Activated effector memory CD4-positive, alpha-beta T cell treated with anti-CD3 and anti-CD28 coated beads, Interleukin-2, amount 50 U/mL, for 16 hours (primary cell): ENCODE measurements at regions not wholly inside any gene's neighbourhood (a gene's known extent, or its start where the extent isn't known, plus 50 kb on each side); places are given as distances from the start of the nearest gene placed in this dataset.

Source experiments
- DNase-seq: peaks from one replicate; pipeline ENCODE4 v3.0.0-alpha.2; 2020

DNA sequence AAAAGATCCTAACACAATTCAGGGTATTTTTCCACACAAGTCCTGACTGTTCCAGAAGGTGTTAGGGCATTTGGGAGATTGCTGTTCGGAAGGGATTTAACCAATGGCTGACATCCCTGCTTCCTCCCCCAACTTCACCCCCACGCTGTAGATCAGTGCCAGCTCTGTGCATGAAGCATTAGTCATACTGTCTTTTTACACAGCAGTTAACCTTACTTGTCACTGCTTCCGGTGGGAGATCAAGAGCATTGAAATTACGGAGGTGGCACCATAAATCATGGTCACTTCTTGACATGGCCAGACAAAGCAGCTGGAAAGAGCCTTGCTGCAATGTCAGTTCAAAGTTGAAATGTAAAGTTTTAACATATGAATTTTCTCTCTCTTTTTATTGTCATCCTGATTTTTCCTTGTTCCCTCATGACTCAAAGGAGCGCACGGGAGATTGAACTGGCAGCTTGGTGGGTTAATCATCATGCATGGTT, 70.2 kb downstream of the HRH4 start:
- no peak for DNase-seq

DNA sequence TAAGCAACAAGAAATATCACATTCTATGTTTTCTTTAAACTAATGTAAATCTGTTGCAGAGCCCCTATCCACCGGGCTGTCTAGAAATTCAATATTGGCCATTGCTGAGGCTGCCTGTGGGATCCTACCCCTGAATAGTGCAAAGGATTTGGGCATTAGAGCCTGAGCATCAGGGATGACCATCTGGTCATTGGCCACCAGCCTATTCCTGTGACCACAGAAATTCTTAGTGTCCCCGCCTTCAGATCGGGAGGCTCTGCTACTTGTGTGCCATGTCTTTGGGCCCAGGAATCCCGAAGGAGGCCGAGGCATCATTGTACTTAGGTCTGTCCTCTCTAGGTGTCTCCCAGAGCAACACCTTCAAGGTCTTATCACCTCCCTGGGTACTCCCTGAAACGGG, 73.8 kb downstream of the HRH4 start:
- no peak for DNase-seq

DNA sequence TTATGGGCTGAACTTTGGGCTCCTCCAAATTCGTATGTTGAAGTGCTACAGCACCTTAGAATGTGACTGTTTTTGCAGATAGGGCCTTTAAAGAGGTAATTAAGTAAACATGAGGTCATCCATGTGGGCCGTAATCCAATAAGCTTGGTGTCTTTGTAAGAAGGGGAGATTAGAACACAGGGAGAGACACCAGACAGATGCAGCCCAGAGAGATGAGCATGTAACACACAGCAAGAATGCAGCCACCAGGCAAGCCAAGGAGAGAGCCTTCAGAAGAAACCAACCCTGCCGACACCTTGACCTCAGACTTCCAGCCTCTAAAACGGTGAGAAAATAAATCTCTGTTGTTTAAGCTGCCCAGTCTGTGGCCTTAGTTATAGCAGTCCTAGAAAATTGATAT, 74.3 kb downstream of the HRH4 start:
- no peak for DNase-seq

DNA sequence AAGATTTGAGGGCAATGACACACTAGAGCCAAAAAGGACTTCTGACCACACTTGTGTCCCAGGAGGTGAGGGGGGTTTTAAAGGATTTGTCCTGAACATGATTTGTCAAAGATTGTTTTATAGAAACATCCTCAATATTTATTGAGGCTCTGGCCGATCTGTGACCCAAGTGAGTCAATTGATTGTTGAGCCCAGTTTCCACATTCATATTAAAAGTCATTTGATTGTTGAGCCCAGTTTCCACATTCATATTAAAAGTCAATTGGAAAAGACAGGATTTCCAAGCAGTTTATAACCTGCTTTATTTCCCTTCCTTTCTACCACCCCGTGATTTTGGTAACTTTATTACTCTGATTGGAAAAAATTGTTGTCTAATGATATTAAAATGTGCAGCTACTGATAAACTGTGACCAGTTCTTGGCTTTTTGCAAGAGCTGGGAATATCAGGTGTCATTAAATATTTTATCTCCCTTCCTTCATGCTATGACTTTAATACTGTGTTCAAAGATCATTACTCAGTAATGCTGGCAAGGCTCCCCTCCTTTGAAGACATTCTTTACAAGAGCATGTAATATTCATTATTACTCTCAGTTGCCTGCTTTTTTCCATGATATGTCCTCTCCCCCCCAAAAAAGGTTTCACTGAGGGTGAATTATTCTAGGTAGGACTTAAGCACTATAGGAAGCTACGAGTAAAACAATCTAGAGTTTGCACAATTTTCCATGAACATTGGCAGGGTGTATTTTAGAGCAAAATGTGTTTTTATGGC, 75.3 kb downstream of the HRH4 start:
- DNase-seq = no peak

DNA sequence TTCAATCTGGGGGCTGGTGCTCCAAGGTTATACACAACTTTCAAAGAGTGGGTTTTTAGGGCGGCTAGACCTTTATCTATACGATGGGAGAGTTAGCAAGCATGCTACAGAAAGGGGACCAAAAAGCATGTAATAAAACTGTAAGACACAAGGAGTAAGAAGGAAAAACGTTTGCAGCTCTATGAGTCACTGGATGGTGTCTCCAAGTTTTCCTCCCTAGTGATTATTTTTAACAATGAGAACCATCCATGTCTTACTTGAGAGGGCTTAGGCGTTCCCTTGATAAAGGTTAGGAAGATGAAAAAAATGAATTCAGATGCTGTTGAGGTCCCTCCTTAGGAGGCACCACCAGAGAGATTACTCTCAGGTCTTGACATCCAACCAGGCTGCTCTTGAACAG, 75.9 kb downstream of the HRH4 start:
- DNase-seq = no peak

DNA sequence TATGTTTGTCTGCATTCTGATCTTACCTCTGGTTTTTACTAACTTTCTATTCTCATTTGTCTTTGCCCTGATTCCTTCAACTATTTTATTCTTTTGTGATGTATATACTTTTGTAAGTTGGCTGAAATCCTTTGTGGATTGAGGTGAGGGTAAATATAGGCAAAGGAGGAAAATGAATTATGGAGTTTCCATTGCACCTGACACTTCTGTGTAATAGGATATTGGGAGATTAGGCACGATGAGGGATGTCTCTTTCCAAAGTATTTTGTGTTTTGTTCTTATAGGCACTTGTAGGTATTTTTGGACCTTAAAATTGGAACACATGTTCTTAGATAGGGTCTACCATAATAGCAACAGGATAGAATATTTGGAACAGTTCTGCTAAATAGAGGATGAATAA, 76.4 kb downstream of the HRH4 start:
- DNase-seq = no peak

DNA sequence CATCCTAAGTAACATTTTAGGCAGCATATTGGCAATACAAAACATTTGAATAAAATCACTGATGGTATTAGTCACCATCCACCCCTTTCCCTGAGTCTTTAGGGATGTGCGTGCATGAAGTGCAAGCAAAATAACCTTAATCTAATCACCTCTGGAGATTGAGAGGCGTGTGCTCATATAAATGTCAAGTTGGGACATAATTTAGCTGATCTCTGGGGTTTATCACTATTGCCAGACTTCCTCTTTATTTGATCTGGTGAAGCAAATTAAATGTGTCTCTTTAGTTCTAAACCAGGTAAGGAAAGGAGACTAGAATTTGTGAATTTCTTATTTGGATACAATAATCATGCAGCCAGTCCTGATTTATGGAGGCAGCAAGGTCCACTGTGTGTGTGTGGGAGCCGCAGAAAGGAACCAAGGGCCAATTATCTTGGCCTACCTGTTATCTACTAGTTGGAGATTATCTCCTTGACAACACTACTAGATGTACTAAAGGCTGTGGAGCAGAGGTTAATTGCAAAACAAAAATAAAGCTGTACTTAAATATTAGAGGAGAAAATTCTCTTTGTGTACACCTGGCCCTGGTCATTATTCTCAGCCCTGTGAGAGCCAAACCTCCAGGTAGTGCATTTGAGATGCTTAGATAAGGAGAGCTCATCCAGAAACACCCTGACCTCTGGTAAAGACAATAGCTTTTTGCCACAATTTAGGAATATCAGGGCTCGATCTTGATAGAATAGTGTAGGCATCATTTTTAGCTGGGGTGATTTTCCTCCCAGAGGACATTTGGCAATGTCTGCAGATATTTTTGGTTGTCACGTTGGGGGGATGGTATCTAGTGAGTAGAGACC, 78.2 kb downstream of the HRH4 start:
- no peak for DNase-seq

DNA sequence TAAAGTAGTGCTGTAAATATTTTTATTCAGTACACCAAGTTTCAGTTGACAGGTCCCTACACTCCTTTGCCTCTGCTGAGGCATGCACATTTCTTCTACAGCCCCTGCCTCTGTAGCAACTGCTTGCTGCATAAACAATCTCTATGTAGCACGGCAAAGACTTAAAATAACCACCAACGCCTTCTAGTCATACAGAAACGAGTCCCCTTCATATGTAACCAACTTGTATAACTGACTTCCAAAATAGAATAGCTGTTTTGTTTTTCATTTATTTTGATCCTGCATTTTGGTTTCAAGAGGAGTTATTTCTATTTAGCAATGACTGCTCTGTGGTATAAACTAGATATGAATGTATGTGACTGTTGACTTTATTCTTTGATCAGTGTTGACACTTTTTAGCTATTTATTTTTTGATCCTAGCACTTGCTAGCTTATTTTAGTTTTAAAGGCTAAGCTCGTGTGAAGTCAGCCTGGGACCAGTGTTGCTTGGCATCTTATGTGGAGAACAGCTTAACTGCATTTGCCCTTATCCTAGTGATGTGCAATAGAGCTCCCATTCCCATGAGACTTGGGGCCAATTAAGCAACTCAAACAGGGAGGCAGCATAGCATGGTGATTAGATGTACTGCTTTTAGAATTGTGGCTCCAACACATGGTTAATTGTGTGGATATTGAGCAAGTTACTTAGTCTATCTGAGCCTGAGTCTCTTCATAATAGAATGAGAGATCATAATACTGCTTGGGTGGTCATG, 79.6 kb downstream of the HRH4 start:
- DNase-seq = no peak

DNA sequence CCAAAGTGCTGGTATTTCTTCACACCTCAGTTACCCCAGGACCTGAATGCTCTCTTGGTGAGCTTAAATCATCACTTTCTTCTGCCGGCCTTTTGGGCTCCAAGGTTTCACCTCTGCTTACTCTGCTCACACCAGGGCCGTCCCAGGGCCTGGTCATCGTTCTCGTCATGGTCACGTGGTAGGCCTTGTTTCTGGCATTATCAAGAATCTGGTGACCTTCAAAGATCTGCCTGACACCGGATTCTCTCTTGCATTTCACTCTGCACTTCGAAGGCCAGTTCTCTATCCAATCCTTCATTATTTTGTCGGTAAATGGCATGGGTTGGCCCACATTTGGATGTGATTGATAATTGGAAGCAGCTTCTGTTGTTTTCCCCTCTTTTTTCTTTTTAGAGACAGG, 80.5 kb downstream of the HRH4 start:
- no peak for DNase-seq

DNA sequence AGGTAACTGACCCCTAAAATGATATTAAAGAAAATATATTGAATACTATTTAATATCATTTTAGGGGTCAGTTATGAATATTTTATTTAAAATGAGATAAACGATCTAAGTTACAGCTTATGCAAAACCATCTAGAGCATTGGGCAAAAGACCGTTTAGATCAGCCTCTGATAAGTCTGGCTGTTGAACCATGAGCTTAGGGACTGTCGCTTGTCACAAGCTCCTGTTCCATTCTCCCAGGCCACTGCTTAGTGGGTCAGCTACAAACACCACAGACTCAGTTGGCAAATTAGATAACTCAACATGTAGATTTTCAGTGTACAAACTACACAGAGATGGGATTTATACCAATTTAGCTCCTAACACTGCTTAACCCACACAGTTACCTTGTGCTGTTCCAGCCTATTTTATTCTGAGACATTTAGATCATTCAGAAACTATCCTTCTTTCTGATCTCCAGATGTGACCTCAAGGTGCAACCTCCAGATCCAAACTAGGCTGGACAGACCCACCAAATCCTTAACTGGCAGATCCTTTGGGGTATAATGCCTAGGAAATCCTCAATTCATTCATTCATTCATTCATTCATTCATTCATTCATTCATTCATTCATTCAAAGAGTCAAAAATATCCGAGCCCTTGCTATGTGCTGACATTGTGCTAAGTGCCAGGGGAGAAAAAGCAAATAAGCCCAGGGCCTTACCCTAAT, 82.8 kb downstream of the HRH4 start:
- DNase-seq = no peak

DNA sequence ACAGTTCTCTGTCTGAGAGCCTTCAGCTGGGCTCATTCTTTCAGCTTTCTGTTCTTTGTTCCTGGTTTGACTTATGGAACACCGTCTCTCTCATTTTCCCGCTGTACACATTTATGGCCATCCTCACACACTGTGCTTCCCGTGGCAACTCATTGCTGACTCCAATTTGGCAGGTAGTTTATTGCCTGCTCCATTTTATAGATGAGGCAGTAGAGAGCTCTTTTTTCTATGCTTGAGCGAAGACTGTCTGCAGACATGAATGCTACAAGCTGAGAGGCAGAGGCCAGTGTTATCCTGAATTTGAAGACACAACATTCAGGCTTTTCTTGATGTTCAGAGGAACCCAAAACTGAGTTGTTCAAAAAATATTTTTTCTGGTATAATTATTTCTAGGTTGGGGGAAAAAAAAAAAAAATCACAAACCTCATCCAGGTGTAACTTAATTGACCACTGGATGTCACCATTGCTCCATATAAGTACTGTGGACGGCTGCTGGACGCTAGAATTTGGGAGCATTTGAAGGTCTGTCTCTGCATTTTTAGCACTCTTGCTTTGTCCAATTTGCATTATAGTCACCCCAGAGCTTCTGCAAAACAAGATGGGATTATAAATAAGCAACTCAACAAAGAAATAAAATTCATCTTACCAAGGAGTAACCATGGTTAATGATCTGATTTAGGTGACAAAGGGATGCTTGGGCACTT, 83.5 kb downstream of the HRH4 start:
- DNase-seq = no peak

DNA sequence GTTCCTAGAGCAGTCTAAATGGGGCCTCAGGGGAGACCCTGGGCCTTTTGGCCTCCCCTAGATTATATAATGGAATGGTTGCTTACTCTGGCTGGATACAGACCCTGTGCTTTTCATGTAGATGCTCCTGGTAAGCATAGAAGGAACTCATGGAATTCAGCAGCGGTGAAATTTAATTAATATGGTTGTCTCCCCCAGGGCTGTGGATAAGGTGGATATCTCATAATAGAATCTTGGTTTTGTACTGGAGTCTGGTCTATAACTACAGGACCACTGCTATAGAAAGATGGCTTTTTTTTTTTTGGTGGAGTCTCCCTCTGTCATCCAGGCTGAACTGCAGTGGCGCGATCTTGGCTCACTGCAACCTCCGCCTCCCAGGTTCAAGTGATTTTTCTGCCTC, 84.5 kb downstream of the HRH4 start:
- no peak for DNase-seq

DNA sequence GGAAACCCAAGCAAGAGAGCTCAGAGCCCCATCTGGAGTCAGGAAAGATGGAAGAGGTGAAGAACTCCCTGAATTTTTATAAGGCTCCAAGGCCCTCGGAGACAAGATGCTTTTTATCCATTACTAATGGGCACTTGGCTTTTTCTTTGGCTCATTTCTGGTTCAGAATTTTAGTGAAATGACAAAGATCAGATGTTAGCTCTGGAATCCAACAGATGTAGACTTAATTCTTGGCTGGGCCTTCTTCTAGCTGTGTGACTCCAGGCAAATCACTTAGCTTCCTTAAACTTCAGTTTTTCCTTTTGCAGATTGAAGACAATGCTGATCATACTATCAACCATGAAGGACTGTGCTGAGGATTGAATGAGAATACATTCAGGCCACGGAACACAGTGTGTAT, 85.2 kb downstream of the HRH4 start:
- no peak for DNase-seq

DNA sequence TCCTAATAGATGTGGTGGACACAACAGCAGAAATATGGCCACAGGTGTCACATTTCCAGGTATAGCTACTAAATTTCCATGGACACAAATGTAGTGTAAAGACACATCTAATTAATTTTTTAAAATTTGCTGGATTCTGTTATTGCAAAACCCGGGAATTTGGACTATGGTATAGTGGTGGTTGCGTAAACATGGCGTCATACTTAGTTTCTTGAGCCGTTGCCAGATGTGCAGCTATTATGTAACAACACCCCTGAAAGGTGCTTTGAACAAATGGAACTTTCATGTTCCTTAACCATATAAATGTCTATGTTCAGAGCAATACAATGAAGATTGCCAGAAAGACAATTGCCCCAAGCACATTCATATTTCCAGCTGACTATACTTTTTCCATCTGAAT, 85.9 kb downstream of the HRH4 start:
- DNase-seq = no peak

DNA sequence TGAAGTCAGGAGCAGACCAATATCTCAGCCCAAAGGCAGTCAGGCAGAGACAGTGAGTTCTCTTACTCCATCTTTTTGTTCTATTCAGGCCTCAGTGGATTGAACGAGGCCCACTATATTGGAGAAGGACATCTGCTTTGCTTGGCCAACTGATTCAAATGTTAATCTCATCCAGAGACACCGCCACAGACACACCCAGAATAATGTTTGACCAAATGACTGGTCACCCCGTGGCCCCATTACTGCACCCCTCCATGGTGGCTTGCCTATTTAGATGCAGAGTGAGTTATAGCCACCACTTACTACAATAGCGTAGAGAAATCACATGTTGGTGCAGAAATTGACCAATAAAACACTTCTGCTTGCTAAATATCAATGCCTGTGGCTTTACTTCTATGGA, 88.1 kb downstream of the HRH4 start:
- DNase-seq = no peak

DNA sequence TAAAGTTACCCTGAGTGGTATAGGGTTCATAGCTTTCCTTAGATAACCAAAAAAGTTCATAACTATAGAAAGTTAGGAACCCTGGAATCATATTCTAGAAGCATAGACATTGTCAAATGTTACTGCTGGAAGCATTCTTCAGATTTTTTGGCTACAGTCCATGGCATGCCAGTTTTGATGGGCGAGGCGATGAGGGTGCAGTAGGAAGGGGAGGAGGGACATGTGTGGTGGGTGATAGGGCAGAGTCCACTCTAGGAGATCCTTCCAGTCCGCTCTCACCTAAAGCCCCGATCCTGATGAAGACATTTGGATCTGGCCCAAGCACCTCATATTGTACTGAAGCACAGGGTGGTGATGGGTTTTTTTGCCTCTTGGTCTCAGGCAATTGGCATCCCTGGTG, 91.8 kb downstream of the HRH4 start:
- DNase-seq = no peak

DNA sequence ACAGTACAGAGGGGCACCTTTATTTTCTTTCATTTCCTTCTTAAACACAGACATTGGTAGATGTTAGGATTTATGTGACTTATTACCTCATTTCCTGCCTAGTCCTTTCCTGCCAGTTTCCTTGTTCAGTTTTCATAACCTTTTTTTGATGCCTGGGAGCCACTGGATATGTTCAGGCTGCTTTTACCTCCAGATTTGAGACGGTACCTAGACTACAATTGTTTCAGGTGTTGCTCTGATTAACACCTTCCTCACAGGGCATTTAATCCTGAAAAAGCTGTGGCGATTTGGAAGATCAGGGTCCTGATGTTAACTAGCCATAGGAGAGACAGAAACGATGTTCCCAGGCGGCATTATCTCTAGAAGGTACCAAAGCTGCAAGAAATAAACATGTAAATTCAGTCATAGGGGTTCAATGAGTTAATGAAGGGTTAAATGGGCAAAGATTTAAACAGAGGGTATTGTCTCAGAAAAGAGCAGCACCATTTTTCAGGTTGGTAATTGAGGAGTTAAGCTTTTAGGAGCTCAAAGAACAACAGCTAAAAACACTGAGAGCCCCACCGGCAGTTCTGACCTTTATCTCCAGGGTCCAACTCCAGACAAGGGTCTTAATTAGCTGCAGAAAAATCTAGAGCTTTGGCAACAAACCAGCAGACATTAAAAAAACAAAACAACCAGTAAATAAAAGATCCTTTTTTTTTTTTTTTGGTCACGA, 93.3 kb downstream of the HRH4 start:
- no peak for DNase-seq

DNA sequence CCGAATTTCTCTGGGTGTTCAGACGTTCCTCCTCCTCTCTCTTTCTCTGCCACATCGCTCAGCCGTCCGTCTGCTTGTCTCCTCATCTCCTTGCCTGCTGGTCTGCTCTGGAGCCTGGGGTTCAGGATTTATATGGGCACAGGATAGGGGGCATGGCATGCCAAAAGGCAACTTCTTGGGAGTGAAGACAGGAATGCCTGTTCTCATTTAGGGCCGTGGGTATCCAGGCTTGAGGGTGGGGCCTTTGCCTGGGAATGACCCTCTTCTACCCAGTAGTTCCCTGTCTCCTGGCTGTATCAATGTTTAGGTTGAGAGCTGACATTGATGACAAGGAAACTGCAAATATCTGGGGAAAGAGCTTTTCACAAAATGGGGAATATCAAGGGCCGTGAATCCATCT, 98.0 kb downstream of the HRH4 start:
- DNase-seq = no peak

DNA sequence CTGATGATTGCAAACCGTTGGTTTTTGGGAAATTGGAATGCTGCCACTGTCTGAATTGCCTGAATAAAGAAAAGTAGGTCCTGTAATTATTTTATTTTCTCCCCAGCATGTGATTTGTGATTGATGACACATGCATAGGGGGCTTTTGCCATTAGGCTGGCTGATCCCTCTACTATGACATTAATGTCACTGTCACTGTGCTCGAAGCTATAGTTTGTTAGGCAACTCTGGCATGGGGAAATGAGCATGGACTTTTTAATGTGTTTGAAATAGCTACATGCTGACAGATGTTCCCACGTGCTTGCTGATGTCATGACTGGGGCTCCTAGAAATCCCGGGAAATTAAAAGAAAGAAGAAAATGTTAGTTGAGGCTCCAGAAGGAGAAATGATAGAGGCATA, 99.1 kb downstream of the HRH4 start:
- no peak for DNase-seq

DNA sequence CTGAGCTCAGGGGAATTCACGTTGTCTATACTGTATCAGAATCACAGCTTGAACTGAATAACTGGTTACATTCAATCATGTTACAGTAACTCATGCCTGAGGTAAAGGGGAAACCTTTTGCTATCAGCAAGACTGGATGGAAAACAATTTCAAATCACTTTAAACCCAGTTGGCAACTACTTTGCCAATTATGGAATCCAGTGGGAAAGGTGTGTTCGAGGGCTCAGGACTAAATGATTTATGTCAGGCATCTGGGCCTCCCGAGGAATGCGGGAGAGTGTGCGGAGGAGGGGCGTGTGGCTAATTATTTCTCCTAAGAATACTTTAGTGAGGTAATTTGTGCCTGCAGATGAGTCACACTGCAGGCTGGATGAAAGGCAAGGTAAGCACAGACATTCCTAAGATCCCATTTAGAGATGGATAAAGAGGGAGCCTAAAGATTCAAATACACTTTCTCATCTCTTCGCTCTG, 100.1 kb downstream of the HRH4 start:
- DNase-seq = no peak

DNA sequence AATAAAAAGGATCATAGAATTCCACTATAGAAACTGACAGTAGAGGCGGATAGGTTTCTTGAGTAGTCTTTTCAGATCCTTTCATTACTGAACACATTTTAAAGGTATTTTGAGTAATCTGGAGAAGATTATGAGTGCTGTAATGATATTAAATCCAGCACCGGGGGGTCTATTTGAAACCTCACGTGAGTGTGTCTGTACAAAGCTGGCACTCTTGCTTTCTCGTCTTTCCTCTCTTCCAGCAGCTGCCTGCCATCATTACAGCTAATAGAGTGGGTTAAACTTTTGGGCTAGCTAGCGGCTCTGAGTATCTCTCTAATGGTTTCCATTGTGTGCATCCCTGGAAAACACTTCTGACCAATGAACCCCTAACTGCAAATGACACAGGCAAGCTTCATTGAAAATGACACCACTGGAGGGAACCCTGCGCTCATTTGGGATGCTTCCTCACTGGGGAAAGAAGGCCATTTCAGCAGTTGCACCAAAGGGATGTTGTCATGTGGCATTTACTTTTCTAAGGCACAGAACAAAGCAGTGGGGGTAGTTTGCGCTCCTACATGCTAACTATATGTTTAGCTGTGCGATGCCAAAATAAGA, 101.0 kb downstream of the HRH4 start:
- no peak for DNase-seq
